K562 (cell line): ENCODE measurements at regions not wholly inside any gene's neighbourhood (a gene's known extent, or its start where the extent isn't known, plus 50 kb on each side); places are given as distances from the start of the nearest gene placed in this dataset.

Experiments
- CBFB ChIP-seq: sonication (generic); formaldehyde crosslinking; IDR thresholded peaks from 2 replicates; pipeline ENCODE4 v1.4.0; 2020; ENCODE audit warnings: mild to moderate bottlenecking, missing genetic modification reagents
- CLOCK ChIP-seq: fragments of 250-450 bp; sonication (Bioruptor Pico); IDR thresholded peaks from 2 replicates; pipeline ENCODE4 v1.4.0; 2020; ENCODE audit warnings: mild to moderate bottlenecking, moderate library complexity, borderline replicate concordance
- DPF2 ChIP-seq: fragments of 450-650 bp; IDR thresholded peaks from 2 replicates; pipeline ENCODE4 v1.6.1; 2016
- EHMT2 ChIP-seq: fragments of 450-650 bp; IDR thresholded peaks from 2 replicates; pipeline ENCODE4 v1.6.1; 2018; ENCODE audit warnings: antibody characterized with exemption
- KDM4B ChIP-seq, 2 experiments: fragments of 450-650 bp in 1 of 2; sonication (generic) in 1 of 2; IDR thresholded peaks; 2 replicates each; pipeline ENCODE4 v1.6.1; 2016 to 2017; ENCODE audit warnings: borderline replicate concordance in 2 of 2, antibody characterized with exemption in 1 of 2, low read depth in 1 of 2, mild to moderate bottlenecking in 1 of 2
- ZBTB17 ChIP-seq: fragments of 450-650 bp; formaldehyde crosslinking; IDR thresholded peaks from 2 replicates; pipeline ENCODE4 v1.4.0; 2020; ENCODE audit warnings: mild to moderate bottlenecking
- ZEB2 ChIP-seq: fragments of 450-650 bp; IDR thresholded peaks from 2 replicates; pipeline ENCODE4 v1.6.1; 2016
- ZFX ChIP-seq: sonication (generic); formaldehyde crosslinking; IDR thresholded peaks from 2 replicates; pipeline ENCODE4 v1.8.0; 2022; ENCODE audit warnings: mild to moderate bottlenecking, missing genetic modification reagents, moderate library complexity
- ZNF23 ChIP-seq: fragments of 250-450 bp; sonication (Bioruptor Pico); IDR thresholded peaks from 2 replicates; pipeline ENCODE4 v1.4.0; 2020; ENCODE audit warnings: mild to moderate bottlenecking
- ZNF511 ChIP-seq: sonication (generic); formaldehyde crosslinking; IDR thresholded peaks from 2 replicates; pipeline ENCODE4 v1.8.0; 2022; ENCODE audit warnings: mild to moderate bottlenecking, missing genetic modification reagents

GRCh38 chr5:36417221-36417620 is 115.5 kb upstream of the RANBP3L start (continued):
- TF ChIP-seq CLOCK (CRISPR knock-in tag) (no peak), CBFB (CRISPR knock-in tag) (no peak), DPF2 (peak; percentile 54), ZNF23 (CRISPR knock-in tag) (no peak), ZEB2 (no peak), EHMT2 (peak; percentile 73; the same call in 1 of the 2 replicates), ZBTB17 (CRISPR knock-in tag) (no peak), ZFX (CRISPR knock-in tag) (no peak), KDM4B (IDR thresholded peaks at IDR 0.05; ENCODE audit: borderline replicate concordance in 2 of 2, low read depth in 1 of 2) (no peak), ZNF511 (CRISPR knock-in tag) (no peak)
